ENCODE measurements at regions not wholly inside any gene's neighbourhood (a gene's known extent, or its start where the extent isn't known, plus 50 kb on each side); places are given as distances from the start of the nearest gene placed in this dataset.

DNA sequence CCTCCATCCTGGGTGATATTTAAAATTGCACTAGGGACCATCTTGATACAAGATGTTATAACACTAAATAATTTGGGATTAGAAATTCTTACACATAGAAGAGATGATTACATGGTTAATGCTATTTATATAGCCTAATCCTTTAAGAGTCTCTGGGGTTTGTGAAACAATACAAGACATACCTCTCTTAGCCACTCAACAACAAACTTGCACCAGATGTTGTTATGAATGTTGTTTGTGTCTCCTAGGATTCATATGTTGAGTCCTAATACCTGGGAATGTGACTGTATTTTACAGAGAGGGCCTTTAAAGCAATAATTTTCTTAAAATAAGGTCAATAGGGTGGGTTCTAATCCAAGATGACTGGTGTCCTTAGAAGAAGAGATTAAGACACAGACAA lies 678.3 kb downstream of the NYAP2 start:
- FAIRE-seq (no peak), DNase-seq (ENCODE audit: low spot score in 2 of 2) (no peak)

DNA sequence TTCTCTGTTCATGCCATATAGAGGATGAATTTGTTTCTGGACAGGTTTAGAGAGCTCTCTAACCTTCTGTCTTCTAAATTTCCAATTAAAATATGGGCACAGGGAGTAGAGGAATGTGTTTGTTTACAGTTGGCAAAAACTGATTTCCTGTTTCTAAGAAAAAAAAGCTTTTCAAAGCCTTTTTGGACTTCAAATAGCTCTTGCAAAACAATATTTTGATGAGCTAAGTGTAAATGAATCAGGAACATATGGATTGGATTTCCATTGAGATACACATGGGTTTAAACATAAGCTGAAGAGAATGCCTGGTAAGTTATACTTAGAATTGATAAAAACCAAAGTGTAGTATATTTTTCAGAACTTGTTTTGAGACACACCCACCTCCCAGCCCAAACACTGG lies 677.5 kb downstream of the NYAP2 start:
- no peak for FAIRE-seq
- DNase-seq (ENCODE audit: low spot score in 2 of 2): no peak

GRCh38 chr2:226076529-226076928 lies 677.0 kb downstream of the NYAP2 start:
- no peak for DNase-seq (ENCODE audit: low spot score in 2 of 2)
- FAIRE-seq: no peak

- DNase-seq (ENCODE audit: low spot score in 2 of 2) (no peak), FAIRE-seq (no peak)
Measured at GRCh38 chr2:226074391-226074790, 674.9 kb downstream of the NYAP2 start.

DNA sequence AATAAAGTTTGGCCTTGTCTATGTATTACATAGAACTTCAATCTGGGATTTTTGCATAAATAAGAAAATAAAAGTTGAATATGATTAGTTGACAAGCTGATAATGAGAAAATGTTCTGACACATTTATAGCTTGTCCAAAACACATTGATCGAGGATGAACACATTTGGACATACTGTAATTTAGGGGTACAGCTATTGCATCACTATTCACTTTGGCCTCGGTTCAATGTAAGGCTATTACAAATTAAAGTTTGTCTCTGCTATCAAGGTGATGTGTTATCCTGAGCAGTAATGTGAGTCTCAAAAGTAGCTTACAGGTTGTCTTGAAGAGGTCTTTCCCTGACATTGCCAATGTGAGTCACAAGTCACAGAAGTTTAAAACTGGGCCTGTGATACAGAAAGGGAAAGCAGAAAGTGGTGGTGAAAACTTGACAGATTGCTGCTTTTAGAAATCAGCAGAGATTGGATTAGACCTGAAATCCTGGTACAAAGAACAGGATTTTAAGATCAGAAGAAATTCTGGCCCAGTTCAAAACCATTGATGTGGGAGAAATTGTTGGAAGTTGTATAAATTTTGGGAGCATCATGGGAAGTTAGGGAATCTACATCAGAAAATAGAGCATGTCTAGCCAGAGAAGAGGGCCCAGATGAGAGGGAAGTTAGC lies 674.1 kb downstream of the NYAP2 start:
- FAIRE-seq: no peak
- no peak for DNase-seq (ENCODE audit: low spot score in 2 of 2)

- FAIRE-seq: no peak
- DNase-seq (ENCODE audit: low spot score in 2 of 2): no peak
Measured at GRCh38 chr2:226066873-226067272, 667.4 kb downstream of the NYAP2 start.

- FAIRE-seq (no peak), DNase-seq (ENCODE audit: low spot score in 2 of 2) (no peak)
Measured at GRCh38 chr2:226066391-226066790, 666.9 kb downstream of the NYAP2 start.

DNA sequence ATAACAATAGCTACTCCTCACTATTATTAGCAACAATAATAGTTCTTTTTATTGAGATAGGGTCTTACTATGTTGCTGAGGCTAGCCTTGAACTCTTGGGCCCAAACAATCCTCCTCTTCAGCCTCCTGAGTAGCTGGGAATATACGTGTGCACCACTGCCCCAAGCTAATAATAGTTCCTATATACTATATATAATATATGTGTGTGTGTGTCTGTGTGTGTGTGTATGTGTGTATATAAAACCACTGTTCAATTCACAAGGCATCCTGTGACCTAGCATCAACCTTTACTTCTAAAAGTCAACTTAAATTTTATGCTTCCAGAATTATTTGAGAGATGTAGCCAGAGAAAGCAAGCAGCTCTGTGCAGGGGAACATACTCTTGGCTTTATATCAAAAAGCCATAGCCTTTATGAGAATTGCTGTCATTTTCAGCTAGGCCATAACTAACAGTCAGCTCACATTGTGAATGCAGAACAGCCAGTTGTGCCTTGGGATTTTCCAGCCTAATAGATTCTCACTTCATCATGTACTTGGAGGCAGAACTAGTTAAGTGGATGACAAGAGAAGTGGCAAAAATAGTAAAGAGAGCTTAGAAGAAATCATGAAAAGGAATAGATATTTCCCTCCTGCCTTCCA lies 665.5 kb downstream of the NYAP2 start:
- DNase-seq (ENCODE audit: low spot score in 2 of 2): no peak
- FAIRE-seq: no peak

- DNase-seq (ENCODE audit: low spot score in 2 of 2) (no peak), FAIRE-seq (no peak)
Measured at GRCh38 chr2:226063704-226064440, 664.4 kb downstream of the NYAP2 start.

DNA sequence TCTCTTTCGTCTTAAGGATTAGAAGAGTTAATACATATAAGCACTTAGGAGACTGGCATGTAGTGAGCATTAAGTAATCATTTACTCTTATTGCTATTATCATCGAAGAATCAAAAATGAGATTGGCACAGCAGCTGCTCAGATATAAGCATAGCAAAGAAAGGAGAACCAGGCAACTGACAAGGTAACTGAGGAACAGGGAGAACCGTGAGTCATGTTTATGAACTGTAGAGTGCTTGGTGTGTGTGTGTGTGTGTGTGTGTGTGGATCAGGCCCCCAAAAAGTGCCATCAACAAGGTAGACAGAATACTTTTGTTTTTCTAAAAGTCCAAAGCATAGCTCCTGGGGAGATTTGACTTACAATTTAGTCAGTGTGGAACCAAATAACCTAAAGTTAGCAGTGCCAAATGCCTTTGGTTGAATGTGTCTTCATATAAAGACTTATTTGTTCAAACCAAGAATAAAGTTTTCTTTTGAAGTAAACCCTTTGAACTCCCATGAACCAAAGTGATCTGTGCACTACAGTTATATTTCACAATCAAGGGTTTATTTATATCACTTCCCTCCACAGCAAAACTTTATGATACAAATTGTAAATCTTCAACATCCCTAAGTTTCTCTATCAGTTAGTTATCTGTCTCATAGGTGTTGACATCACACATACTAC lies 660.6 kb downstream of the NYAP2 start:
- no peak for DNase-seq (ENCODE audit: low spot score in 2 of 2)
- FAIRE-seq: no peak

GRCh38 chr2:226057914-226058313 lies 658.4 kb downstream of the NYAP2 start:
- FAIRE-seq (no peak), DNase-seq (ENCODE audit: low spot score in 2 of 2) (no peak)

DNA sequence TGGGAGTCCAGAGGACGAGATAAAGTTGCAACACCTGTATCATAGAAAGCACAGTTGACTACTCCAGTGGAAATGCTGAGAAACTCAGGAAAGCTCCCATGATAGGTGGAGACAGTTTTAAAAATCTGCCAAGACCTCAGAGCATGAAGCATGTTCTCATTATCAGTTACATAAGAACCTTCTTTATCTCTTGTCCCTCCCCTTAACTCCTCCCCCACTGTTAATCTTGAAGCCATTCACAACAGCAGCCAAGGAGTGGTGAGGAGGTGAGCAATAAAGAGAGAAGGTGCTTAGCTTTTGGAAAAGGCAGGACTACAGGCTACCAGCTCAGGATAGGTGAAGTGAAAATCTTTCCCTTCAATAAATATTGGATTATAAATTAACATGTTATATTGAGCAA lies 657.9 kb downstream of the NYAP2 start:
- no peak for DNase-seq (ENCODE audit: low spot score in 2 of 2)
- FAIRE-seq: no peak

DNA sequence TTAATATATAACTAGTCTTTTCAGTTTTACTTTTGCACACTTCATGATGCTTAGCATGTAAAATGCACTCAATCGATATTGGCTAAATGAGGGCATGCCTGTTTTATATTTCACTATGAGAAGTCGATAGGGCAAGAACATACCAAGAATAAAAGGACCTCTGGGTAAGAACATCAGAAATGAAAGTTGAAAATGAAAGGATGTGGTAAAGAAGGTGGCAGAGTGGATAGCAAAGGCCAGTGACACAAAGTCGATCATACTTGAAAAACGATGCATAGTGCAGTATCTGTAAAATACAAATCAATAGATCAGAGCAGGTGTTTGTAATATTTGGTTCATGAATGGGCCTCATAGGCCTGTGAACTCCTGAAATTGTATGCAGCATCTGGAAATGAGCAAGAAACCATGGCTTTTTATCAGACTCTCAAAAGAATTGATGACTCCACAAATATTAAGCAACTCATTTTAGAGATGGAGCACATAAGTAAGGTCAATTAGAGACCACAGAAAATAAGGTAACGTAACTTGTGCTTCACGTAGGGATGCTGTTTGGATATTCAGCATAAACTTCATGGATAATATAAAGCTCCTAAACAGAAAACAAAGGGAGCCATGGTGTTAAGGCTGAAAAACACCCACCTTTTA lies 653.4 kb downstream of the NYAP2 start:
- FAIRE-seq (no peak), DNase-seq (ENCODE audit: low spot score in 2 of 2) (no peak)

DNA sequence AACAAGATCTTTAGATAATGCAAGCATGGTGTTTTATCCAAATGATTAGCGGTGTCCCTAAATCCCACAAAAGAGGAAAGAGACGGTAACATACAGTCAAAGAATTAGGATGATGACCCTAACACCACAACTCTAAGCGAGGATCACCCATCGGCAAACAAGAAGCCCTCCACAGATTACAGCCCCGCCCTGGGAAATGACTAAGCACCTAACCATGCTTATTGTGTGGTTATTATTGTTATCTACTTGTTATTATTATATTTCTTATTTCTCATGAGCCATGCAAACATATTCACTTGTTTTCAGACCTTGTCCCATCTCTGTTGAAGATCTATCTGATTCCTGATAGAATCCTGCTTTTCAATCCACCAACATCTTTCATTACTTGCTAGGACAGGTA lies 651.3 kb downstream of the NYAP2 start:
- FAIRE-seq: no peak
- no peak for DNase-seq (ENCODE audit: low spot score in 2 of 2)

- DNase-seq (ENCODE audit: low spot score in 2 of 2): no peak
- FAIRE-seq: no peak
Measured at GRCh38 chr2:226048611-226049010, 649.1 kb downstream of the NYAP2 start.

- DNase-seq (ENCODE audit: low spot score in 2 of 2) (no peak), FAIRE-seq (no peak)
Measured at GRCh38 chr2:226045080-226045479, 645.6 kb downstream of the NYAP2 start.

GRCh38 chr2:226040344-226040900 lies 640.9 kb downstream of the NYAP2 start:
- DNase-seq (ENCODE audit: low spot score in 2 of 2) (no peak), FAIRE-seq (no peak)

DNA sequence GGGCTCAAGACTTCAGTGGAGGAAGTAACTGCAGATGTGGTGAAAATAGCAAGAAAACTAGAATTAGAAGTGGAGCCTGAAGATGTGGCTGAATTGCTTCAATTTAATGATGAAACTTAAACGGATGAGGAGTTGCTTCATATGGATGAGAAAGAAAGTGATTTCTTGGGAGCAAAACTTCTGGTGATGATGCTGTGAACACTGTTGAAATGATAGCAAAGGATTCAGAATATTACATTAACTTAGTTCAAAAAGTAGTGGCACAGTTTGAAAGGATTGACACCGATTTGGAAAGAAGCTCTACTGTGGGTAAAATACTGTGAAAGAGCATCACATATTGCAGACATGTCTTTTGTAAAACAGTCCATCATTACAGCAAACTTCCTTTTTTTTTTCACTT lies 638.0 kb downstream of the NYAP2 start:
- FAIRE-seq (no peak), DNase-seq (ENCODE audit: low spot score in 2 of 2) (no peak)

DNA sequence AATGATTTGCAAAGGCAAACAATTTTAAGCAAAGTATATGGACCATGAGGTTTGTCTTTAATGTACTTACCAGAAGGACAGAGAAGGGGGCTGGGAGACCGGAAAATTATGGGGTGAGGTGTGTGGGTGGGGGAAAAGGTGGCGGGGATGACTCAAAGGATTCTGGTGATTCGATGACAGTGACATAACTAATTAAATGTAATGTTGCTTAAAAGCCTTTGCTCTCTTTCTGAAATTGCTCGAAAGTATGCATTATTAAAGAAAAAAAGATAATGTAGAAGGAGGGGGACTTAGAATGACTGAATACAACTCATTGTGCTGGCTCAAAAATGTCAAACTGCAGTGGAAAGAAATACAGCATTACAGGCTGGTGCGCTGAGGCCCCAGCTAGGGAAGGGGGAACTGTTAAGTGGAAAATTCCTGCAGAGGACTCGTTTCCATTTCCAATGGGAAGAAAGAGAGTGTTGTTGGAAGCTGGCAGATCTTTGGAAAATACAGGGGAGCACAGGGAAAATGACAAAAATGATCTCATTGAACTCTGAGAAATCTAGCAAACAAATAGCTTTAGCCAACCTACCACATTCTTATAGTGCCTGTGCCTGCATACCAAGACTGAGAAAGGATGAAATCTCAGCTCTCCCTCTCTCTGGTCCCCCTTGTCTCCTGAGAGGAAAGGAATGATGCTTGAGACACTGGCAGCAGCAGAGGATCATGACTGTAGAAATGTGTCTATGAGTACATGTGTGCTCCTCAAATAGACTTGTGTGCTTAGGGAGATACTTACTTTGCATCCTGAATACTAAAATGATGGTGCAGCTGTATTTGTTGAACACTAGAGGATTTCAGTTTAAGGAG lies 632.4 kb downstream of the NYAP2 start:
- no peak for FAIRE-seq
- peak in 1 of 2 donors; percentile 16 for DNase-seq (ENCODE audit: low spot score in 2 of 2)
